Activated naive CD8-positive, alpha-beta T cell (primary cell): ENCODE measurements at regions not wholly inside any gene's neighbourhood (a gene's known extent, or its start where the extent isn't known, plus 50 kb on each side); places are given as distances from the start of the nearest gene placed in this dataset.
"Not testable (repeated sequence)": the region's sequence is repeated elsewhere in the genome, so short reads cannot be mapped to it uniquely, and the experiment has no call there.

ENCODE experiments used
- H3K27ac Mint-ChIP-seq: one replicate; pipeline ENCODE4 v1.8.0; 2021; ENCODE audit warnings: mixed read lengths
- H3K27me3 Mint-ChIP-seq: one replicate; pipeline ENCODE4 v1.8.0; 2021; ENCODE audit warnings: mixed read lengths
- H3K36me3 Mint-ChIP-seq: one replicate; pipeline ENCODE4 v1.8.0; 2021; ENCODE audit warnings: mixed read lengths
- H3K4me1 Mint-ChIP-seq: one replicate; pipeline ENCODE4 v1.8.0; 2021; ENCODE audit warnings: low read depth, mixed read lengths
- H3K4me3 Mint-ChIP-seq: one replicate; pipeline ENCODE4 v1.8.0; 2021; ENCODE audit warnings: mild to moderate bottlenecking, mixed read lengths
- H3K9me3 Mint-ChIP-seq: one replicate; pipeline ENCODE4 v1.8.0; 2021; ENCODE audit warnings: low read depth, mixed read lengths

DNA sequence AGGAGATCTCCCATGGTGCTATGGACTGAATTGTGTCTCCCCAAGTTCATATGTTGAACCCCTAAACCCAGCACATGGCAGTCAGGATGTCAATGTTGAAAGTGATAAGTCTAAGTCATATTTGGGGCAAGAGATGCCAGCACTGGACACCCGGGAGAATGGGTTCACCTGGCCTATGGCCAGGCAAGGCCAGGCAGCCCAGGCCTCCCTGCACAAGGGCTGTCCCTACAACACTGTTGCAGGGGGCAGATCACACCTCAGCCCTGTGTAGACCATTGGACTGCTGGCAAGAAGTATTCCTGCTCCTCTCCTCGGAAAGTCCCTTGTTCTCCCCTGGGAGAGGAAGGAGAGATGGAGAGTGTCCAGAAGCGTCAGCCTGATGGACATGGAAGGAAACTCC is 240.5 kb downstream of the GADD45G start:
- Mint-ChIP-seq H3K36me3 (no peaks in the 10 kb centered on the region), H3K9me3 (no peaks in the 10 kb centered on the region), H3K27me3 (peaks cover 5% of the 10 kb centered on the region), H3K27ac (no peak overlapping the region), H3K4me3 (no peak overlapping the region), H3K4me1 (no peaks in the 10 kb centered on the region)

DNA sequence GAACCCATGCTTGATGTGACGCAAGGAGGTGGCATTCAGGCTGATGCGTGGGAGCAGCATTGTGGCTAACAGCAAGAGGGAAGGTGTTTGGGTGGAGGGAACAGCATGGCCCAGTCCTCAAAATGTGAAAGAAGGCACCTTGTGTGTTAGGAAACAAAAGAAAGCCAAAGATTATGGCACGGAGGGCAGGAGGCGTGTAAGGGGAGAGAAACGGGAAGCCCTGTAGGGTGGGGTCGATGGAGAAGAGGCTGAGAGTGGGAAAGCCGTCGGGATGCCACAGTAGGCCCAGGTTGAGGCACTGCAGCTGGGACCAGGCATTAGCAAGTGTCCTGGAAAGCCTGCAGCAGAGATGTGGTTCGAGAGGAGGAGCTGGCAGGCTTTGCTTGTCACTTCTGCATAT is 241.1 kb downstream of the GADD45G start:
- Mint-ChIP-seq H3K9me3 (no peaks in the 10 kb centered on the region), H3K4me3 (no peak overlapping the region), H3K4me1 (no peaks in the 10 kb centered on the region), H3K27ac (no peak overlapping the region), H3K27me3 (peaks cover 5% of the 10 kb centered on the region), H3K36me3 (no peaks in the 10 kb centered on the region)

GRCh38 chr9:89848060-89849040 is 243.5 kb downstream of the GADD45G start:
- H3K27me3 Mint-ChIP-seq = no peaks in the 10 kb centered on the region
- no peak overlapping the region for H3K27ac Mint-ChIP-seq
- H3K4me3 Mint-ChIP-seq = no peak overlapping the region
- H3K4me1 Mint-ChIP-seq = no peaks in the 10 kb centered on the region
- H3K36me3 Mint-ChIP-seq = no peaks in the 10 kb centered on the region
- no peaks in the 10 kb centered on the region for H3K9me3 Mint-ChIP-seq

GRCh38 chr9:89849096-89849495 is 244.3 kb downstream of the GADD45G start:
- Mint-ChIP-seq H3K4me3 (no peak overlapping the region), H3K9me3 (no peaks in the 10 kb centered on the region), H3K36me3 (no peaks in the 10 kb centered on the region), H3K27me3 (no peaks in the 10 kb centered on the region), H3K4me1 (no peaks in the 10 kb centered on the region), H3K27ac (no peak overlapping the region)

DNA sequence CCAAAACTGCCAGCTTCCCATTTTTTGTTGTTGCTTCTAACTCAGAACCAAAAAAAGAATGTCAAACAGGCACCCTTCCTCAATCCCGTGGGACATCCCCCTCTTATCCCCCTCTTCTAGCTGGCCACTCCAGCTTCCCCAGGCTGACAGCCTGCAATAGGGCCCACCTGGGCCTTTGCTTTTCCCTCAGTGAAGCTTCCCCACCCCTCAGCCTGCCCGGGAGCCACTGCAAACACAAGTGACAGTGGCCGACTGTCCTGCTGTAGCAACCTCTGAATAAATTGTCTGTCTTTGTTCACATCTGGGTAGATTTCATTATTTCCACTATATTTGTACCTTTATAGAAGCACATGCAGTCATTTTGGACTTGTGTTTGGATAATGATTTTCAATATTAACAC is 245.3 kb downstream of the GADD45G start:
- no peaks in the 10 kb centered on the region for H3K9me3 Mint-ChIP-seq
- no peaks in the 10 kb centered on the region for H3K36me3 Mint-ChIP-seq
- no peak overlapping the region for H3K27ac Mint-ChIP-seq
- H3K27me3 Mint-ChIP-seq = no peaks in the 10 kb centered on the region
- no peaks in the 10 kb centered on the region for H3K4me1 Mint-ChIP-seq
- H3K4me3 Mint-ChIP-seq = no peak overlapping the region

- no peak overlapping the region for H3K4me3 Mint-ChIP-seq
- H3K4me1 Mint-ChIP-seq = no peaks in the 10 kb centered on the region
- no peaks in the 10 kb centered on the region for H3K36me3 Mint-ChIP-seq
- H3K27me3 Mint-ChIP-seq = no peaks in the 10 kb centered on the region
- no peak overlapping the region for H3K27ac Mint-ChIP-seq
- no peaks in the 10 kb centered on the region for H3K9me3 Mint-ChIP-seq
These were observed 246.0 kb downstream of the GADD45G start for GRCh38 chr9:89850631-89851325.

GRCh38 chr9:89853161-89853560 is 248.3 kb downstream of the GADD45G start:
- no peak overlapping the region for H3K27ac Mint-ChIP-seq
- no peaks in the 10 kb centered on the region for H3K4me1 Mint-ChIP-seq
- no peaks in the 10 kb centered on the region for H3K27me3 Mint-ChIP-seq
- no peaks in the 10 kb centered on the region for H3K36me3 Mint-ChIP-seq
- peaks cover 2% of the 10 kb centered on the region for H3K9me3 Mint-ChIP-seq
- no peak overlapping the region for H3K4me3 Mint-ChIP-seq

DNA sequence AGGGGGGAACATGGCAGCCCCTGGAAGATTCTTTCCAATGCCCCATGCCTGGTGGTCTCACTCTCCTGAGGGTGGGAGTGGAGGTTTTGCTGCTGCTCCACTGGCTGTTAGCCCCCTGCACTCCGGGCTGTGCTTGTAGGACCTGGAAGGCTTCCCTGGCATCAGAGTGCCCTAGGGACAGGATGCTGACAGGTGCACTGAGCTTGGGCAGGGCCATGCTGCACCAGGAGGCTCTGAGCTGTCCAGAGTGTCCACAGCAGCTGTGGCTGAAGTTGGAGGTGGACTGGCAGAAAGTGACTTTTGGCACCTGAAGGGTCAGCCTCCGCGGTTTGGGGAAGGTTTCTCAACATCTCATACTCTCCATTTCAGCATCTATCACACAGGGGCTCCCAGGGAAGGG is 249.1 kb downstream of the GADD45G start:
- H3K4me3 Mint-ChIP-seq = no peak overlapping the region
- H3K9me3 Mint-ChIP-seq = peaks cover 3% of the 10 kb centered on the region
- peaks cover 2% of the 10 kb centered on the region for H3K27me3 Mint-ChIP-seq
- H3K27ac Mint-ChIP-seq = no peak overlapping the region
- H3K36me3 Mint-ChIP-seq = no peaks in the 10 kb centered on the region
- no peaks in the 10 kb centered on the region for H3K4me1 Mint-ChIP-seq

GRCh38 chr9:89854715-89855475 is 250.1 kb downstream of the GADD45G start:
- Mint-ChIP-seq H3K27me3 (peaks cover 2% of the 10 kb centered on the region), H3K36me3 (no peaks in the 10 kb centered on the region), H3K4me1 (no peaks in the 10 kb centered on the region), H3K4me3 (no peak overlapping the region), H3K9me3 (peaks cover 3% of the 10 kb centered on the region), H3K27ac (no peak overlapping the region)

GRCh38 chr9:89856296-89856695 is 251.5 kb downstream of the GADD45G start:
- H3K27me3 Mint-ChIP-seq, H3K4me1 Mint-ChIP-seq, H3K27ac Mint-ChIP-seq, H3K36me3 Mint-ChIP-seq, H3K9me3 Mint-ChIP-seq, H3K4me3 Mint-ChIP-seq: not testable (repeated sequence)

DNA sequence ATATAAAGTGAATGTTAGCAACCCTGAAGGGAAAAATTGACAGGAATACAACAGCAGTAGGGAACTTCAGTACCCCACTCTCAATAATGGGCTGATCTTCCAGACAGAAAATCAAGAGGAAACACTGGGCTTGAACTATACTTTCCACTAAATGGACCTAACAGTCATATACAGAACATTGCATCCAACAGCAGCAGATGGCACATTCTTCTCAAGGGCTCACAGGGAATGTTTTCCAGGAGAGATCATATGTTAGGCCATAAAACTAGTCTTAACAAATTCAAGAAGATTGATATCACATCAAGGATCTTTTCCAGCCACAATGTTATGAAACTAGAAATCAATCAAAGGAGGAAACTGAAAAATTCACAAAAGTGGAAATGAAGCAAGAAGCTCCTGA is 252.1 kb downstream of the GADD45G start:
- H3K27me3 Mint-ChIP-seq, H3K36me3 Mint-ChIP-seq: not testable (repeated sequence)

GRCh38 chr9:89859842-89860241 is 255.0 kb downstream of the GADD45G start:
- H3K36me3 Mint-ChIP-seq, H3K27ac Mint-ChIP-seq, H3K4me3 Mint-ChIP-seq, H3K9me3 Mint-ChIP-seq, H3K27me3 Mint-ChIP-seq, H3K4me1 Mint-ChIP-seq: not testable (repeated sequence)

More for the DNA sequence above, 252.1 kb downstream of the GADD45G start:
- not testable (repeated sequence) for H3K4me3 Mint-ChIP-seq, H3K9me3 Mint-ChIP-seq, H3K27ac Mint-ChIP-seq, H3K4me1 Mint-ChIP-seq

GRCh38 chr9:89861371-89861770 is 256.6 kb downstream of the GADD45G start:
- not testable (repeated sequence) for H3K36me3 Mint-ChIP-seq, H3K9me3 Mint-ChIP-seq, H3K27ac Mint-ChIP-seq, H3K4me3 Mint-ChIP-seq, H3K27me3 Mint-ChIP-seq, H3K4me1 Mint-ChIP-seq

DNA sequence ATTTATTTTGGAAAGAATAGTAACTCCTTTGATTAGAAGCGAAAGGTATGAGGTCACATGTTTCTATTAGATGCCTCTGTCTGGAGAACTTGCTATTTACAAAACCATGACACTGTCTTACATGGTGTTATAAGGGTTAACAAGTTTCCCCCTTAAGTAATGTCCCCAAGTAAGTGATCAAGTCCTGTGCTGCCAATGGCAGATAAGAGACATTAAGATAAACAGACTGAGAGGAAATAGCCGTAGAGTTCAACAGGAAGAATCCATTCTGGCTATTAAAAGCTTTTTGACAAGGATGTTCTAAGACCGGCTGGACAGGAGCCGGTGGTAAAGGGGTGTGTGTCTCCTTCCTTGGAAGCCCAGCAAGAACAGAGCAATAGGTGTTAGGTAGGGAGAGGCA is 257.5 kb downstream of the GADD45G start:
- Mint-ChIP-seq H3K27me3 (peaks cover 2% of the 10 kb centered on the region), H3K27ac (no peak overlapping the region), H3K36me3 (no peaks in the 10 kb centered on the region), H3K9me3 (peaks cover 3% of the 10 kb centered on the region), H3K4me3 (no peak overlapping the region), H3K4me1 (no peaks in the 10 kb centered on the region)

- Mint-ChIP-seq H3K4me3 (no peak overlapping the region), H3K4me1 (no peaks in the 10 kb centered on the region), H3K36me3 (no peaks in the 10 kb centered on the region), H3K9me3 (peaks cover 2% of the 10 kb centered on the region), H3K27me3 (peaks cover 2% of the 10 kb centered on the region), H3K27ac (no peak overlapping the region)
These were observed 258.3 kb downstream of the GADD45G start for GRCh38 chr9:89863141-89863540.
